HG02840 (cell line): ENCODE measurements at regions not wholly inside any gene's neighbourhood (a gene's known extent, or its start where the extent isn't known, plus 50 kb on each side); places are given as distances from the start of the nearest gene placed in this dataset.
"Not testable (repeated sequence)": the region's sequence is repeated elsewhere in the genome, so short reads cannot be mapped to it uniquely, and the experiment has no call there.

Source experiments
- ATAC-seq: cut with Tn5 transposase; IDR thresholded peaks from one replicate; pipeline ENCODE4 v1.9.1; 2021; ENCODE audit warnings: mild to moderate bottlenecking, moderate library complexity, moderate number of reproducible peaks; ENCODE audit not compliant: unreplicated experiment, low FRiP score

DNA sequence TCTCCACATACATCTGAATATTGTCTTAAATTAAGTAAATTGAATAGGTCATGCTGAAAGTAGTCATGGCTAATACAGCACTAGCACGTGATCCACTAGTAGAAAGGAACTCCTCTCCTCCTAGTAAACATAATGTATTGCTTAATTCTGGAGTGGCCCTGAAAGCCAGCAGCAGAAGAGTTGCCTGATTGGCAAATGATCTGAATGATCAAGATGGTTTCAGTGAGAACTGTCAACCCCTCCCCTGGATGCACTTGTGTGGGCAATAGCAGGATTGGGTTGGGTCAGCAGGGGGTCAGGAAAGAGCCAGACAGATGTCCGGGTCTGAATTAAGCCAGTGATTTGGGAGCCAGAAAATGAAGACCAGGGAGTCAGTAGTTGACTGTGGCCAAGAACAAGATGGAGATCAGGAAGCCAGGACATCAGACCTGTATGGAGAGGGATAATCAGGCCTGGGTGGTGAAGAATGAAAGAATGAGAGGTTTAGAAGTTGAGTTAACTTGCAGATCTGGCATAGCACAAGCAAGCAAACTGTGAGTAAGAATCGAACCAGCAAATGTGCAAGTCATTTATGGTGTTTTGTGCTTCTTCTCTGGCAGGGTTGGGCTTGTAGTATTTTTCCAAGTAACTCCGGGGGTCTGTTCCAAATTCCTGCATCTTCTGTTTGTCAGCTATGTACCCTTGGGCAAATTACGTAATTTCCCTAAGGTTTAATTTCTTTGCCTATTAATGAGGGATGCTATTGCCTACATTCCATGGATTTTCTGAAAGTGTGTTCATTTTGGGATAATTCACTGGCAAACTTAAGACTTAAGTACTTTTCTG lies 304.9 kb downstream of the CD109 start:
- no peak for ATAC-seq

DNA sequence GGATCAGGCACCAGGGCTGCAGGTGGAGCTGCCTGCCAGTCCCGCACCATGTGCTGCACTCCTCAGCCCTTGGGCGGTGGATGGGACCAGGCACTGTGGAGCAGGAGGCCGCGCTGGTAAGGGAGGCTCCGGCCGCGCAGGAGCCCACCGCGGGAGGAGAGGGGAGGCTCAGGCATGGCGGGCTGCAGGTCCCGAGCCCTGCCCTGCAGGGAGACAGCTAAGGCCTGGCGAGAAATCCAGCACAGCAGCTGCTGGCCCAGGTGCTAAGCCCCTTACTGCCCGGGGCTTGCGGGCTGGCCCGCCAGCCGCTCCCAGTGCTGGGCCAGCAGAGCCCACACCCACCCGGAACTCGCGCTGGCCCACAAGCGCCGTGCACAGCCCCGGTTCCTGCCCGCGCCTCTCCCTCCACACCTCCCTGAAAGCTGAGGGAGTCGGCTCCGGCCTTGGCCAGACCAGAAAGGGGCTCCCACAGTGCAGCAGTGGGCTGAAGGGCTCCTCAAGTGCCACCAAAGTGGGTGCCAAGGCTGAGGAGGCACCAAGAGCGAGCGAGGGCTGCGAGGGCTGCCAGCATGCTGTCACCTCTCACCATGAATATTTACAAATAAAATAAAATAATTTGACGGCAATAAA lies 294.7 kb downstream of the CD109 start:
- ATAC-seq = not testable (repeated sequence)

DNA sequence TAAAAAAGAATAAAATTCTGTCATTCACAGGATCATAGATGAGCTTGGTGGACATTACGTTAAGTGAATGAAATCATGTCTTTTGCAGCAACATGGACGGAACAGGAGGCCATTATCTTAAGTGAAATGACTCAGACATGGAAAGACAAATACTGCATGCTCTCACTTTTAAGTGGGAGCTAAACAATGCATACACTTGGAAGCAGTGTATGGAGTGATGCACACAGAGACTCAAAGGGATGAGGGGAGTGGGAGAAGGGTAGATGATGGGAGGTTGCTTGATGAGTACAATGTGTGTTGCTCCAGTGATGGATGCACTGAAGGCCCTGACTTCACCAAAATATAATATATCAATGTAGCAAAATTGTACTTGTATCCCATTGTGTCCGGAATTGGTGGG lies 293.4 kb downstream of the CD109 start:
- ATAC-seq = no peak

DNA sequence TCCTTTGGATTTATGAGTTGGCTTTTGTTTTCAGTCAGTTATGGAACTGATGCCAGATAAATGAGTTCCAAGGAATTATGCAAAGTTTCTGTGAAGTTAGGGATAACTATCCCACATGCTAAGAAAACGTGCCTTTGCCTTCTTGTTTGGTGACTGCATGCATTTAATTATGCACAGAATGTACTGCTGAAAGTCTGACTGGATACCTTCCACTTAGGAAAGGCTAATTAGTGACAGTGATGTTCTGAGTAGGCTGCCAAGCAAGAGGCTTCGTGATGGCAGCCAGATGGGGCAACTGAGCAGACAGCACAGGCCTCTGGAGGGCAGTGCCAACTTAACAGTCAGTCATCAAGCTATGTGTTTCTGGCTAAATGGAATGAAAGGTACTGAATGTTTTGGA lies 289.9 kb downstream of the CD109 start:
- ATAC-seq = no peak

DNA sequence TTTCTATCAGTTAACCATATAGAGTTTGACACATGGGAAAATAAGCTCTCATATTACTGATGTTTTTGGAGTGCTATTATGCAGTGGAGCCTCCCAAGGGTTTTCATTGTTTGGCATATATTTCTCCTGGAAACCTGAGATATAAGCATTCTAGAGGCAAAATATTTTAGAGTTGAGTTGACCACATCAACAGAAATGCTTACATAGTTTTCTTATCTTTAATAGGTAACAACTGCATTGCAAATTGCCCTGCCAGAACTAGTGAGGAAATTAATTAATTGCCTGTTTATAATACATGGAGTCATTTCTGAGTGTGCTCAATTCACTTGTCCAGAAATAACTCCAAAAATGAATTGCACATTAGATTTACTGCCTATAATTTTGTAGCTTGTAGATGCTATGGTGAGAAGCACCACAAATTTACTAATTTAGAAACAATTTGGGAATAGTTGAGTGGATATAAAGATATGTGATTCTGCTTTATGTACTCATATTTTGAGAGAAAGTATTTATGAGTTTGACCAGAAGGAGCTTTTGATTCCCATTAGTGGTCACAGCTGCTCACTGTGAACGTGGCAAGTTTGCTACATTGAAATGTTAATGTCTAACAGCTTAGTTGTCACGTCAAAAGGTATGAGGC lies 288.7 kb downstream of the CD109 start:
- ATAC-seq = no peak

DNA sequence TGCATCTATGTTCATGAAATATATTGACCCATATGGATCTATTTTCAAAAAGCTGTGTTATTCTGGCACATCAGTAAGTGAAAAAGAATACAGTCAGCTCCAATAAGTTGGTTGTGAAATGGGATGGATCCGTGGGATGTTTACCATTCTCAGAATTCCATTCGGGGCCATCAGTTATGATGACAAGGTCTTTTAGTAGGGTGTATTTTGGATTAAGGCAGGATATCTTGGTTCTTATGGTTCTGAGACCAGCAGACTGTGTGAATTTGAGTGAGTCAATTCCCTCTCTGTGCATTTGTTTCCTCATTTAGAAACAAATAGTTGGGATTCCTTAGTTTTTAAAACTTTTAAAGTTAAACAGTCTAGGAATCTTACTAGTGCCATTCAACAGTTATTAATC lies 287.4 kb downstream of the CD109 start:
- no peak for ATAC-seq

DNA sequence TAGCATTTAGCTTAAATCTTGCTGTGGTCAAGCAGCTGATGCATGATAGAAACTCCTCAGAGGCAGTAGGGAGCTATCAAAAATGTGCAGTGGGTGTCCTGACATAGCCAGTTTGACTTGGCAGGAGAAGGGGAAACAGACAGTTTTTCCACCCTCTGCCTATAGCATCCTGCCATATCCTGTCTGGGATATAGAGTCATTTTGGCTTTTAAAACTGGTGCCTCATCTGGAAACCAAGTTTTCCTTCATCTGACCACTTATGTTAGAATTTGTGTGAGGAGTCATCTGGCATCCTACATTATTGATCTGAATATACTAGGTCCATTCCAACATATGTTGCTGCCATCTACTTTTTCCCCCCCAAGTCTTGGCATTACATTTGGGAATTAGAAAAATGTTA lies 284.1 kb downstream of the CD109 start:
- ATAC-seq = no peak

DNA sequence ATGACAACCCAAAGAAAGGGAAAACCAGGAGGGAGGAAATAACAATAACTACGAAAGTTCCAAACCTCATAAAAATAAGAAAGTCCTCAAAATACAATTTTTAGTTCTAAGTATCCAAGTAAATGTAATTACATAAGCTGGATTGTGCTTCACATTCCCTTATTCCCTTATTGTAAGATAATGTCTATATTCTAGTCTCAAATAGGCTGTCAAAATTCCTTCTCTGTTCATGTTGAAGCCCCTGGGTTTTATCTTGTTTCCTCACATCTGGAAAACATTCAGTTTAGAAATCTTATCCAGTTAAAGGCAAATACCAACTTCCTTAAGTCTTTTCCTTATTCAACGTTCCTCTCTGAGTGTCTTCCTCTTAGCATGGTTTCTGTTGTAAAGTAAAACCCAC lies 282.3 kb downstream of the CD109 start:
- no peak for ATAC-seq

DNA sequence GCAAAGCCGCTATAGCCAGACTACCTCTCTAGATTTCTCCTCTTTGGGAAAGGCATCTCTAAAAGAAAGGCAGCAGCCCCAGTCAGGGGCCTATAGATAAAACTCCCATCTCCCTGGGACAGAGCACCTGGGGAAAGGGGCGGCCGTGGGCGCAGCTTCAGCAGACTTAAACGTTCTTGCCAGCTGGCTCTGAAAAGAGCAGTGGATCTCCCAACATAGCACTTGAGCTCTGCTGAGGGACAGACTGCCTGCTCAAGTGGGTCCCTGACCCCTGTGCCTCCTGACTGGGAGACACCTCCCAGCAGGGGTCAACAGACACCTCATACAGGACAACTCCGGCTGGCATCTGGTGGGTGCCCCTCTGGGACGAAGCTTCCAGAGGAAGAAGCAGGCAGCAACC lies 276.5 kb downstream of the CD109 start:
- ATAC-seq = not testable (repeated sequence)

DNA sequence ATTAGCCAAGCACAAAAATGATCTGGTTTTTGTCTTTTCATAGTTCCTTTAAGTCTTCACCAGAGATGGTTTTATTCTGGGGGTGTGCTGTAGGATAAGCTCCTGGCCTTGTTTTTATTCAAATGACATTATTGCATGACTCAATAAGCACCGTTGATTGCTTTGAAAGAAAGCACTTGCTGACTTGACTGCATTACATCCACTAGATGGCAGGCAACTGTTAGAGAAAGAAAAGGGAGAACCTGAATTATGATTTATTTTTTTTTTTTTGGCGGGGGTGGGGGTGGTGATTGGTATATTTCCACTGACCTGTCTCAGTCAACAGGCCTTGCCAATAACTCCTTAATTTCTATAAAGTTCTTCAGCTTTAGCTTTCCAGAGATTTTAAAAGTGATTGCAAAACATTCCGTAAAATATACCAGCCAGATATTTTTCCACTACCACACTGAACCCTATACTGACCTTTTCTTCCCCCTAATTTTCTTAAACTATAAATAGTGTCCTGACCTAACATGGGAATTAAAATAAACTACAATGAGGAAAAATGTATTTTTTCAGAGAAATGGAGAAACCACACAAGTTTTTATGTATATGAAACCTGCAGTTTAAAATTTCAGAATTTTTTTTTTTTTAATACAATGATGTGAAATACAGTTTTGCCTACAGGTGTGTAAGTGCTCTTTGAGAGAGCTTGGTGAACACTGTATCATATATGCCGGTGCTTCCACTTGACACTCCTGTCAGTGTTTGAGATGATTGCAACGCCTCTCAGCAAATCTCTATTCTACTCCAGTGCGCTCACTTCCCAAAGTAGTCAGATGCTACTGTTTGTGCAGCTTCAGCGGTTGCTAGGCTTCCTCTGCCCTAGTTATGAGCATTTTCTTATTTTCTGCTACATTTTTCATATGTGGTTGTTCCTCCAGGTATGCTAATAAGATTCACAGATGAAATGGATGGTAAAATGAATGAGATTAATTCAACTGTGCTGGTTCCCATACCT lies 274.3 kb downstream of the CD109 start:
- ATAC-seq = no peak

DNA sequence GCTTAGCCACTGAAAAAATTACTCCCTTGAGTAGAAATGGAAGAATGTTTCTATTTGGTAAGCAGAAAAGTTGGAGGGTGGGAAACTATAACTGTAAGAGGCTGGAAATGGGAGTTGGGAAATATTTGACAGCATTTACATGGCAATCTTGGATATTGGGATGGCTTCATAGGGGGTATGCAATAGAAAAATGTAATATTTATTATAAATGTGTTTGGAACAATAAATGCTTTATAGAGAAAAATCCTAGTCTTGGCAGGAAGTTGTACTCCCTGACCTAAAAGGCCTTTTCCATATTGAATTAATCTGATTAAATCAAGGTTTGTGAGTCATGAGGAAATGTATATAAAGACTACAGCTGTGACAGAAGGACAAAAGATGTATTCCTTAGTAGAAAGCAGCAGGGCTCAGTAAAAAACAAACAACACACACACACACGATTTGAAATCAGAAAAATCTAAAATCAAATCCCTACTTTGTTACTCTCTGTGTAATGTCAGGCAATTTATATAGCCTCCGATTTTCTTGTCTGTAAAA lies 272.3 kb downstream of the CD109 start:
- no peak for ATAC-seq

DNA sequence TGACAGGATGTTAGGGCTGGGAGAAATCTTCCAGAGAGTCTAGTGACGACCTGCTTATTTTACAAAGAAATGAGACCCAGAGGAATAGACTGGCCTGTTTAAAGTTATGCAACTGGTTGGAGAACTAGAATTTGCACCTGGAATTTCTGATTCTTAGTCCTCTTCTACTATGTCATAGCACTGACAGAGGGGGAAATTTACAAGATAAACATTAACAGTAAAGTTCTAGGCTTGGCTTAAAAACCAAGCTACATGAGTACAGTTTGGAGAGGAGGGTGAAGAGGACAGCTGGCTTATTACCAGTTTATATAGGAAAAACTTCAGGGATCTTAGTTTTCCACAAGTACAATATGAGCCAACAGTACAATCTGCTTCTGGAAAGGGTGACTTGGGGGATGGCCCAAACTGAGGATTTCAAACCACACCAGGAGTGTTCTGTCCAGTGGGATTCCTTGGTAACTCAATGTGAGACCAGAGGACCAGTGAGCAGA lies 269.6 kb downstream of the CD109 start:
- ATAC-seq = no peak

DNA sequence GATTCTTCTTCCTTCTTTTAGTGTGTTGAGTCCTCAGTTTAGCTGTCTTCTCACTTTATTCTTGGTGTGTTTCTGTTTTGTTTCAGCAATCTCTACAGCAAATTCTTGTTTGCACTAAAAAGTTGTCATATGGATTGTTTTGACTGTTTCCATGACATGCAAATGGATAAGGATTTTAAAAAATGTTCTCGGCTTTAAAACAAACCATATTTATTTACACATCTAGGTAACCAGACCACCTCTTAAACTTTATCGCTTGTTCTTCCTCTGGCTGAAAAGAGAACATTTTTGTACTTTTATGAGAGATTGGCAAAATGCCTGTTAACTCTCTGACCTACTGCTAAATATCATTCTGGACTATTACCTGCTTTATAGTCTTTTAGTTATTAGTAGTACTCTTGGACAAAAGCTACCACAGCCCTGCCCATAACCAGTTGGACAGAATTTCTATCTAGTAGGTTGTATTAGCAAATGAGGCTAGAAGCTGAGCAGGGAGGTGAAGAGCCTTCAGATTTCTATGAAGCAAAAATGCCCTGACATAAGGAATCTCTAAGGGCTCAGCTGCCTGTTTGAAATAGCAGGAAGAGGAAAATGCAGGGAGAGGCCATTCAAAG lies 268.3 kb downstream of the CD109 start:
- ATAC-seq = no peak

DNA sequence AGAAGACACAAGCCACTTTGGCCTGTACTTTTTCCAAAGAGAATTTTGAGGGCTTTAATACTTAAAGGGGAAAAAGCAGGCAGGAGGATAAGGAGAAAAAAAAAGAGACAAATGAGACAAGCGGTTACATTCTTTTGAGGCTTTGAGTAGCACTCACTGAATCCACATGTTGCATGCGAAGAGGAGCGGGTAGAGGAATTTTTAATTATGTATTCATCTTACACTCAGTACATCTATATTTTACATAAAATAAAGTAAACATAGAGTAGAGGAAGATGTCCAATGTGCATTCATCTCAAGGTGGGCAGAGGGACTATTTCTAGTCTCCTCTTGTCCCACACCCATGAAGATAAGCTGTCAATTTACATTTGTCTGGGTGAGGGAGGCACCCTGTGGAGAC lies 266.9 kb downstream of the CD109 start:
- no peak for ATAC-seq

DNA sequence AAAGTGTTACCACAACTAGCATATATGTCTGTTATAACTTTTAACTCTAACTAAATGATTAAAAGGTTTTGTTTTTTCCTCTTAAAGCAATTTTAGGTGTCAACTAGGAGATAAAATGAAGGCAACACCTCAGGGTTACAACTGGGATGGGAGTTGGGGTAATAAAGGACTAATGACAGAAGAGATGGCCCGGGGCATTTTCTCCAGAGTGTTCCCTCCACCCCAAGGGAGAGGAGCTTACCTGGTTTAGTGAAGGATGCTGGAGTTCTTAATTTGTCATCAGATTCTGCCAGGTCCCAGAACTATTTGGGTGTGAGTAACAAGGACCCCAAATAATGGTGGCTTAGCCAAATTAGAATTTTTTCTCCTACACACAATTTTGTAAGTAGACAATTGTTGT lies 260.3 kb downstream of the CD109 start:
- ATAC-seq = no peak

DNA sequence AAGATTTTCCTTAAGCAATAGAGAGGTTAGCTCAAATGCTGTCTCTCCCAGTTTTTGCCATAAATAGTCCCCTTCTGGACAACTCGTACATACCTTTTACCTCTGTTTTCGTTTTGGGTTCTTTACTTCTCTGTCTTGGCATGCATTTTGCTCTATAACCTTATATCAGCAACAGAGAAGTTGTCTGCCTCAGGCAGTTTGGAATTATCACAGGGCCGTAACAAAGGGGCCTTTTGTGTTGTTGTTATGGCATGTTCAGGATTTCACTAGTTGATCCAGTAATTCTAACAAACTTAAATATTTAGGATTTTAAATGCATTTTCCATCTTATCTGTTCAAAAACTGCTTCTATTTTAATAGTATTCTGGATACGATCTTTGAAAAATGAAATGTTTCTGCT lies 259.8 kb downstream of the CD109 start:
- no peak for ATAC-seq

DNA sequence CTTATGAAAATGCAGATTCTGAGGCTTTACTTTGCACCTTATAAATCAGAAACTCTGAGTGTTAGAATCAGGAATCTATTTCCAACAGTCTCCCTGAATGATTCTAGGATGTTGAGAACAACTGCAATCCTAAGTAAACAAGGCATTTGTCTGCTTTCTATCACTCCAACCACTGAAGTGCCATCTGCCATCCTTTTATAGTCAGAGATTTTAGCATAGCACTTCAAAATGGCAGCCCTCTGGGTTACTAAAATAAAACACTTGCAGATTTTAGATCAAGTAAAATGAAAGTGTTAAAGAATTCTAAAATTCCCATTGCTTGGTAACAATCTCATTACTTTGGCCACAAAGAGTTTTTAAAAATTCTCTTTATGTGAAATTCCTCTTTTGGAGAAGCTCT lies 258.9 kb downstream of the CD109 start:
- no peak for ATAC-seq

DNA sequence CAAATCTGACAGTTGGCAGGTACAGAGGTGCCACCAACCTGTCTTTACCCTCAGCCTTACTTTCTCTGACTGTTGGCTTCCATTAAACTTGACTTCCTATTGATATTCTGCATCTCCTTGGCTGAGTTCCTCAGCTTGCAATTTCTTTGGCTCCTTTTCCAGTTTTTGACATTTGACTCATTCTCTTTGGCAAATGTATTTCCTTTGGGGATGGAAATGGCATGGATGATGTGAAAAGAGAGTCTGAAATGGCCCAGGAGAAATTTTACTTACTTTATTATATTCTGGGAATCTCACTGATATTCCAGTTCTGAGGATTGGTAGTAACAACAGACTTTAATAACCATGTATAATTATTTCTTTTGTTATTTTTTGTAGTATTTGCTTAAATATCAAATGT lies 255.2 kb downstream of the CD109 start:
- ATAC-seq = no peak

DNA sequence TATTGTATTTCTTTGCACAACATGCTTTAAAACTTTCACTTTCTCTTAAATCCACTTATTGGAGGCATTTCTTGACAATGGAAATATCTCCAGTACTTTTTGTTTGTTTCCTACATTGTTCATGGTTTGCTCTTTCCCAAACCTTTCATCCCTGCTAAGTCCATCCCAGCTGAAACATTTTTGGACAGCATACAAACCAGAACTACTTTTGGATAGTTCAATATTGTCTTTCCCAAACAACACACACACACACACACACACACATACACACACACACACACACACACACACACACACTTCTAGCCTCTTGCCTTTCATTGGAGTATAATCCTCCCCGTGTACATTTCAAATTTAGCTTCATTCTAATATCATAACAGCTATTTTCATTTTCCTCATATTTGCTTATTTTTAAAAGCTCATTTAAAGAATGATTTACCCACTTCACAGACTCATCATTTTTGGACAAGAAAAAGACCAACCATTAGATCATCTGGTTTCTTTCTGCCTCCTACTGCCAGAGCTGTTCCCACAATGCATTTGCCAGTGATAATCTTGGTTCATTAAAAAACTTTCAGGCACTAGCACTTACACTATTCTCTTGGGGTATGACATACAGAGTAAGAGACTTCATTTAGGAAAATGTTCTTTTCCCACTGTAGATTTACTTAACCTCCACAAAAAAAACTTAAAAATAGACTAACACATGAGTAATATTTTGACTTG lies 248.1 kb downstream of the CD109 start:
- no peak for ATAC-seq
